ENCODE measurements at regions not wholly inside any gene's neighbourhood (a gene's known extent, or its start where the extent isn't known, plus 50 kb on each side); places are given as distances from the start of the nearest gene placed in this dataset.

DNA sequence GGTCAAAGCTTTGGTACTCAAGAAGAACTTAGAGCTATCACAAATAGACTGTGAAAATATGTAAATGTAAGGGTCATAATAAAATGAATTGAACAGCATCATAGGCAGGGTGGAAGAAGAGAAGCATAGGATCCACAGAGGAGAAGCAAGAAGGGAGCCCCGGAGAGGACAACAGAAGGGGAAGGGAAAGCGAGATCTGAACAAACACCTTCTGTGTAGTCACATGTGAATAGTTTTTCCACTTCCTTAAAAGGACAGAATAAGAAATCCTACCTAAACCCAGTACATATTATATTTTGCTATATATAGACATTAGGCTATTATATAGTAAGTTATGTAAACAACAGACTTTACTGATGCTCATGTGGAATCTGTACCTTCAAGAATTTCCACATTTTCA is 160.2 kb downstream of the DKK1 start:
- no peak for DNase-seq (ENCODE audit: low read depth, low spot score)
- CTCF ChIA-PET = interaction anchor here (2.8 kb wide), 1 partner anchor 15 kb away, joined by 7 read pairs; no protein-coding TSS in a partner anchor
- no peak overlapping the region for H3K4me3 ChIP-seq (ENCODE audit: low read depth, low read length)
- TF ChIP-seq, protein P1, sequence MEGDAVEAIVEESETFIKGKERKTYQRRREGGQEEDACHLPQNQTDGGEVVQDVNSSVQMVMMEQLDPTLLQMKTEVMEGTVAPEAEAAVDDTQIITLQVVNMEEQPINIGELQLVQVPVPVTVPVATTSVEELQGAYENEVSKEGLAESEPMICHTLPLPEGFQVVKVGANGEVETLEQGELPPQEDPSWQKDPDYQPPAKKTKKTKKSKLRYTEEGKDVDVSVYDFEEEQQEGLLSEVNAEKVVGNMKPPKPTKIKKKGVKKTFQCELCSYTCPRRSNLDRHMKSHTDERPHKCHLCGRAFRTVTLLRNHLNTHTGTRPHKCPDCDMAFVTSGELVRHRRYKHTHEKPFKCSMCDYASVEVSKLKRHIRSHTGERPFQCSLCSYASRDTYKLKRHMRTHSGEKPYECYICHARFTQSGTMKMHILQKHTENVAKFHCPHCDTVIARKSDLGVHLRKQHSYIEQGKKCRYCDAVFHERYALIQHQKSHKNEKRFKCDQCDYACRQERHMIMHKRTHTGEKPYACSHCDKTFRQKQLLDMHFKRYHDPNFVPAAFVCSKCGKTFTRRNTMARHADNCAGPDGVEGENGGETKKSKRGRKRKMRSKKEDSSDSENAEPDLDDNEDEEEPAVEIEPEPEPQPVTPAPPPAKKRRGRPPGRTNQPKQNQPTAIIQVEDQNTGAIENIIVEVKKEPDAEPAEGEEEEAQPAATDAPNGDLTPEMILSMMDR (IDR thresholded peaks at IDR 0.05; ENCODE audit: insufficient read depth, low read length, missing control alignments) = no peak
- POLR2A ChIA-PET = no interaction called here

DNA sequence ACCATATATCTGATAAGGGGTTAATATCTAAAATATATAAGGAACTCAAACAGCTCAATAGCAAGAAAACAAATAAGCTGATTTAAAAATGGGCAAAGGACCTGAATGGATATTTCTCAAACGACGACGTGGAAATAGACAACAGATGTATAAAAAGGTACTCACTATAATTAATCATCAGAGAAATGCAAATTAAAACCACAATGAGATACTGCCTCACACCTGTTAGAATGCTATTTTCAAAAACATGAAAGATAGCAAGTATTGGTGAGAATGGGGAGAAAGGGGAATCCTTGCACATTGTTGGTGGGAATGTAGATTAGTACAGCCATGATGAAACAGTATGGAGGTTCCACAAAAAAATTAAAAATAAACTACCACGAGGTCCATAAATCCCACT is 163.2 kb downstream of the DKK1 start:
- DNase-seq (ENCODE audit: low read depth, low spot score) = no peak
- POLR2A ChIA-PET = no interaction called here
- CTCF ChIA-PET = no interaction called here
- TF ChIP-seq, protein P1 (IDR thresholded peaks at IDR 0.05; ENCODE audit: insufficient read depth, low read length, missing control alignments) = no peak
- H3K4me3 ChIP-seq (ENCODE audit: low read depth, low read length) = no peak overlapping the region

DNA sequence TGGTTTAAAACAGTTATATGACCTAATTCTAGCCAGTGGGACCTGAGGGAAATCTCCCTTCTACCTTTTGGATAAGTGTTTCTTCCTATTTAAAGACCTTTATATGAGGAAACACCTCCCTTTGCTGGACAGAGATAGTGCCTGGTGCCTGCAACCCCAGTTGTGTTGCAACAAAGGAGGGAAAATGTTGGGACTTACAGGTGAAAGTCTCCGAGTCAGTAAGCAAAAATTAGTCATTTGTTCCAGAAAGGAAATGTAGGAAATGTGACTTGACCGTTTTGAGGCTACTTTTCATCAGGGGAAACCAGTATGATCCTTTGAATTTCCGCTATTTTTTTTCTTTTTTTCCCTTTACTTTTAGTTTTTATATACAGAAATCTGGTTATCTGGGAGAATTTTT is 165.5 kb downstream of the DKK1 start:
- TF ChIP-seq, protein P1 (IDR thresholded peaks at IDR 0.05; ENCODE audit: insufficient read depth, low read length, missing control alignments) = no peak
- no peak overlapping the region for H3K4me3 ChIP-seq (ENCODE audit: low read depth, low read length)
- ChIA-PET POLR2A (no interaction called here), CTCF (no interaction called here)
- no peak for DNase-seq (ENCODE audit: low read depth, low spot score)

DNA sequence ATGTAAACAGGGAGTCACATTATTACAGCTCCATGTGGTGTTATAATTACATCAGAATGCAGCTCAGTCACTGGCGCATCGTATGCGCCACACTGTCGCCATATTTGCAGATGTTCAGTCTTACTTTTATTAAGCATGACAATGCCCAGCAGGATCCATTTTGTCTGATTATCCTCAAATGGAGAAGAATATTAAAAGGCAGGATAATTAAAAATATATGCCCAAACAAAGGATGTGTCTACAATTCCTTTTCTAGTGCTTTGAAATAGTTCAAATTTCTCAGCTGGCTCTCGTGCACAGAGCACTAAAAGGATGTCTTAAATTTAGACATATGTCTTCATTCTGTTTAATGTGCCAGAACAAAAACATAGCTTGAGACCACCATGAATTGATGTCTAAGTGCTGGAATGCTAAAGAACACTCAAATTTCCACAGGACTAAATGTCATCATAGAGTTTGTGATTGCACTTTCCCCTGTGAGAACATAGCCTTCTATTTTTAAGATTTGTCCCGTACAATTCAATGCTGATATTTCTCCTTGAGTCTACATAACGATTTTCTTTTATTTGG is 168.0 kb downstream of the DKK1 start:
- ChIA-PET POLR2A (interaction anchor here (1.4 kb wide), 1 partner anchor 168 kb away, joined by 4 read pairs; the partner anchor contains the start of gene DKK1), CTCF (interaction anchor here (1.2 kb wide), 1 partner anchor 85 kb away, joined by 5 read pairs; no protein-coding TSS in a partner anchor)
- H3K4me3 ChIP-seq (ENCODE audit: low read depth, low read length) = no peak overlapping the region
- TF ChIP-seq, protein P1 (IDR thresholded peaks at IDR 0.05; ENCODE audit: insufficient read depth, low read length, missing control alignments) = no peak
- no peak for DNase-seq (ENCODE audit: low read depth, low spot score)

DNA sequence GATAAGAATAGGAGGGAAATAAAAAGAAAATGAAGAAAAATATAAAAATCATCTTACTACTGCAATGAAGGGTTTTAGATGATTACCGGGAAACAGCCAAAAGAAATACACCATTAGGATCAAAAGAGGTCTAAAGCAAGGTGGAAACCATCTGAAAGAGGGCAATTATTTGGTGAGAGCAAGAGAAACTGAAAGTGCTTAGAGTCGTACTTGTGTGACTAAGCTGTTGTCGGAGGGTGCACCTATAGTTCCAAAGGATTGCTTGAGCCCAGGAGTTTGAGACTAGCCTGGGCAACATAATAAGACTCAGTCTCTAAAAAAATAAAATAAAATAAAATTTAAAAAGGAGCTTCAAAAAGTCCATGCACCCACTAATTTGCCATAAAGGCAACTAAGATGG is 169.5 kb downstream of the DKK1 start:
- no peak overlapping the region for H3K4me3 ChIP-seq (ENCODE audit: low read depth, low read length)
- no peak for DNase-seq (ENCODE audit: low read depth, low spot score)
- ChIA-PET CTCF (interaction anchor here (10.0 kb wide), 1 partner anchor 171 kb away, joined by 462 read pairs; the partner anchor contains the start of gene DKK1), POLR2A (no interaction called here)
- TF ChIP-seq, protein P1 (IDR thresholded peaks at IDR 0.05; ENCODE audit: insufficient read depth, low read length, missing control alignments) = no peak

DNA sequence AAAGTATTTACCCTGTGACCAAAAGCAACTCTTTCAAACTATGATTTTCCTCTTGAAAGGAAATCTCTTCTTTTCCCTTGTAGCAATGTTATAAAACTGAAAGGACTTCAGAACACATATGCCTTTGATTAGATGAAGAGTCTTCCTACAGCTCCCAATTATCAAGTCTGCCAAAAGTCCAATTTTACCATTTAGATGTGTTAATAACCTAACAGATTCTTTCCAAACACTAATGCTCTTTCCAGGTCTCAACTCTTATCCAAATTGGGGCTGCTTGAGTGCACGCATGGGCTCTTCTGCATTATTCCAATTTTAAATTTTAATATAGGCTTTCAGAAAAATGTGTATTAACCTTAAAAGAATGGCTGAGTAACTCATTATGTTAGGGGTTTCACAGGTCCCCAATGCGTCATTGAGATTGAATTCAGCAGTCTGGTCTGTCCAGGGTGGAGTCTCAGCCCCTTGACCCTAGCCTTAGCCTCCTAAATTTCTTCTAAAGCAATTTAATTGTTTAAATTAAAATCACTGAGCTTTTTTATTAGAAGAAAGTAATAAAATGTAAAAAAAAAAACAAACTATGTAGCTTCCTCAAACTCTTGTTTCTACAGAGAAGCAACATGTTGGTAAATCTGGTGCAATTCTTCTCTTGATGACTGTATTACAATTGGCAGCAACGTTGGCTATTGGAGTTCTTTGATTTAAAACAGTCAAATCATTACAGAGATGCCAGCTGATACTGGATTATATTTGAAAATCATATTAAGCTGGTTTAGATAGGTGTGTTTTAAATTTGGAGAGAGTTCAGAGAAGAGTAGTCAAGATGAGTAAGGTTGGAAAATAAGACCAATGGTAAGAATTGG is 170.4 kb downstream of the DKK1 start:
- no peak overlapping the region for H3K4me3 ChIP-seq (ENCODE audit: low read depth, low read length)
- no peak for DNase-seq (ENCODE audit: low read depth, low spot score)
- TF ChIP-seq, protein P1 (IDR thresholded peaks at IDR 0.05; ENCODE audit: insufficient read depth, low read length, missing control alignments) = no peak
- ChIA-PET CTCF (interaction anchor here (10.0 kb wide), 1 partner anchor 172 kb away, joined by 462 read pairs; the partner anchor contains the start of gene DKK1), POLR2A (interaction anchor here (6.0 kb wide), 1 partner anchor 167 kb away, joined by 110 read pairs; the partner anchor contains the start of gene DKK1)
